H9 (cell line): ENCODE measurements at regions not wholly inside any gene's neighbourhood (a gene's known extent, or its start where the extent isn't known, plus 50 kb on each side); places are given as distances from the start of the nearest gene placed in this dataset.

Experiments
- DNase-seq: peaks from one replicate; pipeline ENCODE4 v3.0.0-alpha.2; 2017
- H2AFZ ChIP-seq: one replicate; pipeline ENCODE4 v1.6.1; 2013; ENCODE audit warnings: mild to moderate bottlenecking, low read length, control low read depth, moderate library complexity
- H2AK5ac ChIP-seq: 2 replicates; pipeline ENCODE4 v1.6.1; 2013; ENCODE audit warnings: low read length, control low read depth, mixed read lengths; ENCODE audit not compliant: insufficient read length
- H2BK120ac ChIP-seq: one replicate; pipeline ENCODE4 v1.6.1; 2013; ENCODE audit warnings: low read depth, mild to moderate bottlenecking, low read length, control low read depth, inconsistent platforms; ENCODE audit not compliant: poor library complexity, severe bottlenecking
- H2BK12ac ChIP-seq: 2 replicates; pipeline ENCODE4 v1.6.1; 2013; ENCODE audit warnings: low read length, control low read depth, mixed read lengths, low read depth; ENCODE audit not compliant: insufficient read length
- H2BK15ac ChIP-seq: 2 replicates; pipeline ENCODE4 v1.6.1; 2013; ENCODE audit warnings: low read depth, low read length, control low read depth
- H2BK20ac ChIP-seq: one replicate; pipeline ENCODE4 v1.6.1; 2013; ENCODE audit warnings: low read depth, mild to moderate bottlenecking, low read length, control low read depth, inconsistent platforms; ENCODE audit not compliant: poor library complexity, severe bottlenecking
- H2BK5ac ChIP-seq: 2 replicates; pipeline ENCODE4 v1.6.1; 2013; ENCODE audit warnings: low read length, control low read depth, mixed read lengths; ENCODE audit not compliant: insufficient read length
- H3K14ac ChIP-seq: 2 replicates; pipeline ENCODE4 v1.6.1; 2013; ENCODE audit warnings: low read length, control low read depth; ENCODE audit not compliant: insufficient read depth
- H3K18ac ChIP-seq: 2 replicates; pipeline ENCODE4 v1.6.1; 2013; ENCODE audit warnings: low read depth, mild to moderate bottlenecking, mixed read lengths, low read length, control low read depth; ENCODE audit not compliant: insufficient read length
- H3K23ac ChIP-seq: 2 replicates; pipeline ENCODE4 v1.6.1; 2013; ENCODE audit warnings: low read length, control low read depth, mixed read lengths, low read depth; ENCODE audit not compliant: insufficient read length
- H3K23me2 ChIP-seq: 2 replicates; pipeline ENCODE4 v1.6.1; 2013; ENCODE audit warnings: low read depth, mild to moderate bottlenecking, mixed read lengths, low read length, control low read depth; ENCODE audit not compliant: insufficient read length, poor library complexity, severe bottlenecking
- H3K27ac ChIP-seq: 2 replicates; pipeline ENCODE4 v1.5.1; 2013; ENCODE audit warnings: low read length, control low read depth, mixed read lengths, low read depth; ENCODE audit not compliant: insufficient read length
- H3K27me3 ChIP-seq: 2 replicates; pipeline ENCODE4 v1.6.1; 2013; ENCODE audit warnings: low read length, control low read depth, inconsistent platforms; ENCODE audit not compliant: insufficient read depth
- H3K4ac ChIP-seq: 2 replicates; pipeline ENCODE4 v1.6.1; 2013; ENCODE audit warnings: low read depth, mild to moderate bottlenecking, control low read depth, inconsistent platforms, low read length, moderate library complexity
- H3K4me1 ChIP-seq: 2 replicates; pipeline ENCODE4 v1.6.1; 2013; ENCODE audit warnings: low read length, control low read depth, inconsistent platforms; ENCODE audit not compliant: insufficient read depth
- H3K4me2 ChIP-seq: 2 replicates; pipeline ENCODE4 v1.6.1; 2013; ENCODE audit warnings: low read length, control low read depth, mixed read lengths; ENCODE audit not compliant: insufficient read length, insufficient read depth
- H3K56ac ChIP-seq: 2 replicates; pipeline ENCODE4 v1.6.1; 2013; ENCODE audit warnings: low read depth, mild to moderate bottlenecking, mixed read lengths, low read length, control low read depth; ENCODE audit not compliant: insufficient read length
- H3K79me1 ChIP-seq: 2 replicates; pipeline ENCODE4 v1.6.1; 2013; ENCODE audit warnings: low read depth, mild to moderate bottlenecking, moderate library complexity, low read length, control low read depth, inconsistent platforms; ENCODE audit not compliant: insufficient read depth, poor library complexity, severe bottlenecking
- H3K79me2 ChIP-seq: 2 replicates; pipeline ENCODE4 v1.6.1; 2013; ENCODE audit warnings: low read length, control low read depth, inconsistent platforms; ENCODE audit not compliant: insufficient read depth
- H3K9ac ChIP-seq: 2 replicates; pipeline ENCODE4 v1.6.1; 2013; ENCODE audit warnings: low read length, control low read depth, mixed read lengths; ENCODE audit not compliant: insufficient read length; ENCODE audit errors: extremely low read depth
- H3K9me3 ChIP-seq: one replicate; pipeline ENCODE4 v1.6.1; 2013; ENCODE audit warnings: low read depth, low read length, inconsistent platforms; ENCODE audit not compliant: control insufficient read depth
- H3T11ph ChIP-seq: one replicate; pipeline ENCODE4 v1.6.1; 2013; ENCODE audit warnings: mild to moderate bottlenecking, low read length, control low read depth, inconsistent platforms
- H4K20me1 ChIP-seq: one replicate; pipeline ENCODE4 v1.6.1; 2013; ENCODE audit not compliant: control insufficient read depth, insufficient read length, insufficient read depth
- H4K5ac ChIP-seq: 2 replicates; pipeline ENCODE4 v1.6.1; 2013; ENCODE audit warnings: low read depth, mild to moderate bottlenecking, mixed read lengths, low read length, control low read depth; ENCODE audit not compliant: insufficient read length
- H4K8ac ChIP-seq: replicated peaks from 2 replicates; pipeline ENCODE4 v1.6.1; 2013; ENCODE audit warnings: low read length, control low read depth, mixed read lengths, low read depth; ENCODE audit not compliant: insufficient read length
- H4K91ac ChIP-seq: 2 replicates; pipeline ENCODE4 v1.6.1; 2013; ENCODE audit warnings: low read depth, mild to moderate bottlenecking, moderate library complexity, mixed read lengths, low read length, control low read depth; ENCODE audit not compliant: insufficient read length
- H3K27ac Mint-ChIP-seq, 3 experiments: 2 replicates in 2 of 3; 3 replicates in 1 of 3; pipeline ENCODE4 v1.8.0; 2020 to 2021; ENCODE audit warnings: mixed read lengths in 3 of 3, mild to moderate bottlenecking in 1 of 3, moderate library complexity in 1 of 3
- H3K27me3 Mint-ChIP-seq: 2 replicates; pipeline ENCODE4 v1.8.0; 2021; ENCODE audit warnings: low read depth, mild to moderate bottlenecking, moderate library complexity, mixed read lengths
- H3K36me3 Mint-ChIP-seq, 3 experiments: 2 replicates in 2 of 3; 3 replicates in 1 of 3; pipeline ENCODE4 v1.8.0; 2020 to 2021; ENCODE audit warnings: low read depth in 3 of 3, mixed read lengths in 3 of 3; ENCODE audit not compliant: insufficient read depth in 1 of 3
- H3K4me1 Mint-ChIP-seq, 2 experiments: 2 replicates each; pipeline ENCODE4 v1.8.0; 2020; ENCODE audit warnings: mixed read lengths in 2 of 2
- H3K4me3 Mint-ChIP-seq, 2 experiments: 2 replicates in 1 of 2; 3 replicates in 1 of 2; pipeline ENCODE4 v1.8.0; 2020 to 2021; ENCODE audit warnings: mild to moderate bottlenecking in 2 of 2, mixed read lengths in 2 of 2, moderate library complexity in 1 of 2
- H3K9me3 Mint-ChIP-seq, 2 experiments: 2 replicates in 1 of 2; 3 replicates in 1 of 2; pipeline ENCODE4 v1.8.0; 2020; ENCODE audit warnings: mild to moderate bottlenecking in 2 of 2, mixed read lengths in 2 of 2, moderate library complexity in 1 of 2
- CTCF ChIP-seq: fragments of 200-600 bp; sonication (generic); conservative IDR thresholded peaks from 3 replicates; pipeline ENCODE4 v1.8.0; 2021; ENCODE audit warnings: antibody characterized with exemption, mild to moderate bottlenecking
- WGBS: extraction: QIAGEN DNeasy Blood & Tissue Kit; methylation state at CpG from one replicate; pipeline ENCODE4 v1.1.7; 2013; ENCODE audit warnings: missing lambda C conversion rate, low lambda C conversion rate, mixed read lengths; ENCODE audit not compliant: insufficient read length; ENCODE audit errors: extremely low coverage; 5-methylcytosine and 5-hydroxymethylcytosine counted together

GRCh38 chr12:31205054-31205453 lies 120.9 kb downstream of the SINHCAF start:
- Histone ChIP-seq H3K79me1 (no peaks in the 10 kb centered on the region), H2BK5ac (no peak overlapping the region), H4K5ac (no peak overlapping the region), H3K27ac (no peak overlapping the region), H3K9me3 (no peaks in the 10 kb centered on the region), H2AFZ (no peak overlapping the region), H3K23me2 (no peaks in the 10 kb centered on the region), H3K18ac (no peak overlapping the region), H2BK15ac (no peak overlapping the region), H3K4me1 (peaks cover 6% of the 10 kb centered on the region), H2BK20ac (no peak overlapping the region), H2AK5ac (no peak overlapping the region), H2BK120ac (no peak overlapping the region), H3T11ph (no peak overlapping the region), H3K4me2 (no peak overlapping the region), H4K91ac (no peak overlapping the region), H3K23ac (no peak overlapping the region), H3K4ac (no peak overlapping the region), H4K20me1 (no peaks in the 10 kb centered on the region), H3K56ac (no peak overlapping the region), H3K14ac (no peak overlapping the region), H3K9ac (no peak overlapping the region), H4K8ac (no peak overlapping the region), H2BK12ac (no peak overlapping the region), H3K79me2 (no peaks in the 10 kb centered on the region), H3K27me3 (no peaks in the 10 kb centered on the region)
- no CpG with 5 or more reads among the region's 3 CpGs for WGBS
- H3K27ac Mint-ChIP-seq, result no peak overlapping the region
- no peak for TF ChIP-seq CTCF
- H3K4me3 Mint-ChIP-seq, result no peak overlapping the region
- DNase-seq, result no peak
- H3K27me3 Mint-ChIP-seq, result no peaks in the 10 kb centered on the region; the same call in 1 of the 2 replicates
- H3K4me1 Mint-ChIP-seq, result peaks cover 20 to 30% of the 10 kb centered on the region in 2 experiments
- H3K36me3 Mint-ChIP-seq, result no peaks in the 10 kb centered on the region; a peak in 1 of 7 replicates
- H3K9me3 Mint-ChIP-seq, result no peaks in the 10 kb centered on the region
